Keratinocyte (primary cell): ENCODE measurements at regions not wholly inside any gene's neighbourhood (a gene's known extent, or its start where the extent isn't known, plus 50 kb on each side); places are given as distances from the start of the nearest gene placed in this dataset.

Experiments
- DNase-seq: peaks from one replicate; pipeline ENCODE4 v3.0.0-alpha.2; 2011; ENCODE audit warnings: low read depth, missing footprints, low spot score
- FAIRE-seq: peaks from 2 replicates; lab custom pipeline; 2011; peaks lifted over from hg19 to GRCh38; lab: Jason Lieb, UNC
- H2AFZ ChIP-seq: 2 replicates; pipeline ENCODE4 v1.6.0; 2012; ENCODE audit warnings: low read length, control low read depth, inconsistent platforms; ENCODE audit not compliant: control insufficient read depth
- H3K27ac ChIP-seq: 2 replicates; pipeline ENCODE4 v1.5.1; 2011; ENCODE audit warnings: low read length; ENCODE audit not compliant: control insufficient read depth, insufficient read depth
- H3K27me3 ChIP-seq: 3 replicates; pipeline ENCODE4 v1.6.0; 2011; ENCODE audit warnings: low read length; ENCODE audit not compliant: control insufficient read depth, insufficient read depth; ENCODE audit errors: extremely low read depth
- H3K36me3 ChIP-seq, 2 experiments: 2 replicates in 1 of 2; 3 replicates in 1 of 2; pipeline ENCODE4 v1.5.1; 2011; ENCODE audit warnings: low read length in 2 of 2, mild to moderate bottlenecking in 1 of 2; ENCODE audit not compliant: control insufficient read depth in 2 of 2, insufficient read depth in 2 of 2; ENCODE audit errors: extremely low read depth in 1 of 2
- H3K4me1 ChIP-seq: 3 replicates; pipeline ENCODE4 v1.5.1; 2011; ENCODE audit warnings: low read length; ENCODE audit not compliant: control insufficient read depth, insufficient read depth; ENCODE audit errors: extremely low read depth
- H3K4me2 ChIP-seq: 3 replicates; pipeline ENCODE4 v1.6.0; 2011; ENCODE audit warnings: low read depth, low read length; ENCODE audit not compliant: control insufficient read depth, insufficient read depth; ENCODE audit errors: extremely low read depth
- H3K4me3 ChIP-seq, 3 experiments: fragments of 200-600 bp in 1 of 3; sonication (generic) in 1 of 3; 2 replicates in 2 of 3; 3 replicates in 1 of 3; pipeline ENCODE4 v1.5.1; 2011 to 2016; ENCODE audit warnings: low read length in 3 of 3, mild to moderate bottlenecking in 3 of 3, control low read depth in 2 of 3, inconsistent platforms in 1 of 3, low read depth in 1 of 3, mixed read lengths in 1 of 3, mixed run types in 1 of 3, moderate library complexity in 1 of 3; ENCODE audit not compliant: control insufficient read depth in 2 of 3, insufficient read depth in 2 of 3; ENCODE audit errors: extremely low read depth in 1 of 3
- H3K79me2 ChIP-seq: 2 replicates; pipeline ENCODE4 v1.6.0; 2012; ENCODE audit warnings: low read length; ENCODE audit not compliant: control insufficient read depth, insufficient read depth
- H3K9ac ChIP-seq: 3 replicates; pipeline ENCODE4 v1.6.0; 2011; ENCODE audit warnings: low read length; ENCODE audit not compliant: control insufficient read depth, insufficient read depth; ENCODE audit errors: extremely low read depth
- H3K9me1 ChIP-seq: 3 replicates; pipeline ENCODE4 v1.6.0; 2011; ENCODE audit warnings: low read length; ENCODE audit not compliant: control insufficient read depth, insufficient read depth; ENCODE audit errors: extremely low read depth
- H3K9me3 ChIP-seq: 2 replicates; pipeline ENCODE4 v1.5.1; 2012; ENCODE audit warnings: low read depth, low read length; ENCODE audit not compliant: control insufficient read depth
- H4K20me1 ChIP-seq: 3 replicates; pipeline ENCODE4 v1.6.0; 2011; ENCODE audit warnings: low read length; ENCODE audit not compliant: control insufficient read depth, insufficient read depth; ENCODE audit errors: extremely low read depth
- CTCF ChIP-seq, 3 experiments: IDR thresholded peaks in 1 of 3; conservative IDR thresholded peaks in 1 of 3; optimal IDR thresholded peaks in 1 of 3; 2 replicates in 2 of 3; 3 replicates in 1 of 3; pipeline versions ENCODE3 to v1.5.1; 2011; ENCODE audit warnings: low read length in 3 of 3, mild to moderate bottlenecking in 3 of 3, moderate library complexity in 2 of 3, control low read depth in 1 of 3, inconsistent platforms in 1 of 3; ENCODE audit not compliant: insufficient read depth in 2 of 3; ENCODE audit errors: extremely low read depth in 1 of 3
- EZH2 ChIP-seq: IDR thresholded peaks from one replicate; pipeline ENCODE4 v1.6.1; 2012; ENCODE audit warnings: inconsistent platforms, mild to moderate bottlenecking, low read length, moderate library complexity
- dilution Hi-C: fragments of 300-500 bp; cut with MboI; formaldehyde crosslinking; loops from one replicate; pipeline ENCODE4 v1.7.0; 2020; ENCODE audit warnings: low sequenced_read_pairs; ENCODE audit not compliant: extremely low pct_ligation_motif_present

DNA sequence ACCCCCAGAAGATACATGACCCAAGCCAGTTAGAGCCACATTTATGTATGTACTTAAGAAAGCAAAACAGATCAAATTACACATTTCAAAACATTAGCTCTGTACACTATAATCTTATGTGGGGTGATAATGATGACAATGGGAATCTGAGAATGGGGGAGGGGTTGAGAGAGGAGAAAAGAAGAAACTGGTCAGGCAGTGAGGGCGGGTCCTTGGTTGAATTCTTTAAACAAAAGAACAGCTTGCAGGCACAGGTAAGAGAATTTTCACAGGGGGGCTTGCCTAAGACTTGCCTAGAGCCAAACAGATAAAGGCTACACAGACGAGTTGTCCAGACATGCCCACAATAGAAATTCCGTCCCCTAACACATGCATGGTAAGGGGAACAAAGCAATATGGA is 76.8 kb upstream of the PTER start:
- Histone ChIP-seq H3K27ac (no peak overlapping the region), H4K20me1 (no peaks in the 10 kb centered on the region), H2AFZ (no peak overlapping the region), H3K9me1 (no peaks in the 10 kb centered on the region), H3K4me2 (no peak overlapping the region), H3K9me3 (no peaks in the 10 kb centered on the region), H3K9ac (no peak overlapping the region), H3K36me3 (no peaks in the 10 kb centered on the region), H3K4me1 (no peaks in the 10 kb centered on the region), H3K27me3 (no peaks in the 10 kb centered on the region), H3K4me3 (no peak overlapping the region), H3K79me2 (no peaks in the 10 kb centered on the region)
- FAIRE-seq (no peak), DNase-seq (no peak)
- no peak for TF ChIP-seq EZH2
- TF ChIP-seq CTCF (optimal IDR thresholded peaks at IDR 0.05 in 1 of 3, IDR thresholded peaks at IDR 0.05 in 1 of 3, conservative IDR thresholded peaks at IDR 0.05 in 1 of 3; ENCODE audit: extremely low read depth in 1 of 3, insufficient read depth in 2 of 3, low read length in 3 of 3): no peak
- dilution Hi-C loops: no loop called here

- H3K4me3 ChIP-seq: no peak overlapping the region
- dilution Hi-C loops: no loop called here
Measured at GRCh38 chr10:16360425-16360824, 76.4 kb upstream of the PTER start.

More at GRCh38 chr10:16360425-16360824, 76.4 kb upstream of the PTER start:
- DNase-seq: no peak
- H3K4me1 ChIP-seq: no peaks in the 10 kb centered on the region
- no peaks in the 10 kb centered on the region for H3K36me3 ChIP-seq
- H3K9me1 ChIP-seq: no peaks in the 10 kb centered on the region
- TF ChIP-seq EZH2: no peak
- no peak for TF ChIP-seq CTCF (optimal IDR thresholded peaks at IDR 0.05 in 1 of 3, IDR thresholded peaks at IDR 0.05 in 1 of 3, conservative IDR thresholded peaks at IDR 0.05 in 1 of 3; ENCODE audit: extremely low read depth in 1 of 3, insufficient read depth in 2 of 3, low read length in 3 of 3)
- H3K79me2 ChIP-seq: no peaks in the 10 kb centered on the region
- H3K27me3 ChIP-seq: no peaks in the 10 kb centered on the region
- no peak overlapping the region for H3K9ac ChIP-seq
- no peaks in the 10 kb centered on the region for H3K9me3 ChIP-seq
- H3K4me2 ChIP-seq: no peak overlapping the region
- no peak for FAIRE-seq
- no peak overlapping the region for H2AFZ ChIP-seq
- H3K27ac ChIP-seq: no peak overlapping the region
- H4K20me1 ChIP-seq: no peaks in the 10 kb centered on the region
